ENCODE measurements at regions not wholly inside any gene's neighbourhood (a gene's known extent, or its start where the extent isn't known, plus 50 kb on each side); places are given as distances from the start of the nearest gene placed in this dataset.
"Not testable (repeated sequence)": the region's sequence is repeated elsewhere in the genome, so short reads cannot be mapped to it uniquely, and the experiment has no call there.

GRCh38 chr3:194867270-194867983 is 181.7 kb downstream of the FAM43A start:
- peak; percentile 58 to 64 for ATAC-seq
- Histone ChIP-seq H3K27me3 (ENCODE audit: control insufficient read depth, insufficient read depth) (no peaks in the 10 kb centered on the region), H3K9me3 (ENCODE audit: control insufficient read depth, low read length) (no peaks in the 10 kb centered on the region), H3K4me3 (ENCODE audit: low read length) (no peak overlapping the region), H3K4me1 (ENCODE audit: control insufficient read depth, insufficient read depth, low read length) (peaks cover 13% of the 10 kb centered on the region), H3K27ac (ENCODE audit: low read length) (peak overlapping the region; percentile 63)
- 27% methylated on average over 13 of the region's 13 CpGs for WGBS
- intact Hi-C loops (cut with DNase I), result no loop called here
- peak; percentile 42 to 73 (median 70) for DNase-seq

GRCh38 chr3:194868831-194869230 is 183.1 kb downstream of the FAM43A start:
- Histone ChIP-seq H3K4me1 (ENCODE audit: control insufficient read depth, insufficient read depth, low read length) (peaks cover 13% of the 10 kb centered on the region), H3K27ac (ENCODE audit: low read length) (no peak overlapping the region), H3K9me3 (ENCODE audit: control insufficient read depth, low read length) (no peaks in the 10 kb centered on the region), H3K4me3 (ENCODE audit: low read length) (no peak overlapping the region), H3K27me3 (ENCODE audit: control insufficient read depth, insufficient read depth) (no peaks in the 10 kb centered on the region)
- WGBS, result 91% methylated on average over 11 of the region's 11 CpGs
- intact Hi-C loops (cut with DNase I), result no loop called here
- no peak for ATAC-seq
- no peak for DNase-seq

GRCh38 chr3:194869482-194870169 is 183.9 kb downstream of the FAM43A start:
- no peak overlapping the region for H3K4me3 ChIP-seq (ENCODE audit: low read length)
- no peak overlapping the region for H3K27ac ChIP-seq (ENCODE audit: low read length)
- ATAC-seq (no peak), DNase-seq (no peak)
- H3K27me3 ChIP-seq (ENCODE audit: control insufficient read depth, insufficient read depth), result no peaks in the 10 kb centered on the region
- intact Hi-C loops (cut with DNase I), result loop anchor here in 1 of 4 donors (10.0 kb wide), 1 partner anchor 185 kb away; the partner anchor contains the start of gene FAM43A
- WGBS, result 95% methylated on average over 14 of the region's 14 CpGs
- no peaks in the 10 kb centered on the region for H3K9me3 ChIP-seq (ENCODE audit: control insufficient read depth, low read length)
- peaks cover 13% of the 10 kb centered on the region for H3K4me1 ChIP-seq (ENCODE audit: control insufficient read depth, insufficient read depth, low read length)

GRCh38 chr3:194870394-194871110 is 184.9 kb downstream of the FAM43A start:
- no peak for DNase-seq
- intact Hi-C loops (cut with DNase I), result loop anchor here in 1 of 4 donors (10.0 kb wide), 1 partner anchor 186 kb away; the partner anchor contains the start of gene FAM43A
- Histone ChIP-seq H3K27ac (ENCODE audit: low read length) (peak overlapping the region; percentile 45), H3K4me3 (ENCODE audit: low read length) (no peak overlapping the region), H3K9me3 (ENCODE audit: control insufficient read depth, low read length) (no peaks in the 10 kb centered on the region), H3K27me3 (ENCODE audit: control insufficient read depth, insufficient read depth) (no peaks in the 10 kb centered on the region), H3K4me1 (ENCODE audit: control insufficient read depth, insufficient read depth, low read length) (peaks cover 13% of the 10 kb centered on the region)
- ATAC-seq, result peak; percentile 60 to 68
- WGBS, result 65% methylated on average over 13 of the region's 13 CpGs

- Histone ChIP-seq H3K27ac (ENCODE audit: low read length) (peak overlapping the region; percentile 6), H3K4me3 (ENCODE audit: low read length) (no peak overlapping the region), H3K9me3 (ENCODE audit: control insufficient read depth, low read length) (no peaks in the 10 kb centered on the region), H3K27me3 (ENCODE audit: control insufficient read depth, insufficient read depth) (no peaks in the 10 kb centered on the region), H3K4me1 (ENCODE audit: control insufficient read depth, insufficient read depth, low read length) (peaks cover 13% of the 10 kb centered on the region)
- peak; percentile 67 to 75 for ATAC-seq
- WGBS, result 42% methylated on average over 13 of the region's 13 CpGs
- intact Hi-C loops (cut with DNase I), result loop anchor here in 1 of 4 donors (10.0 kb wide), 1 partner anchor 187 kb away; the partner anchor contains the start of gene FAM43A
- peak; percentile 50 to 81 (median 79) for DNase-seq
These were observed 185.6 kb downstream of the FAM43A start for GRCh38 chr3:194871143-194871863.

- H3K4me1 ChIP-seq (ENCODE audit: control insufficient read depth, insufficient read depth, low read length), result peaks cover 10% of the 10 kb centered on the region
- H3K4me3 ChIP-seq (ENCODE audit: low read length), result no peak overlapping the region
- intact Hi-C loops (cut with DNase I), result loop anchor here in 1 of 4 donors (10.0 kb wide), 1 partner anchor 187 kb away; the partner anchor contains the start of gene FAM43A
- DNase-seq (peak in 1 of 3 donors; percentile 43), ATAC-seq (peak; percentile 3 to 15)
- peak overlapping the region; percentile 3 for H3K27ac ChIP-seq (ENCODE audit: low read length)
- WGBS, result 77% methylated on average over 14 of the region's 14 CpGs
- no peaks in the 10 kb centered on the region for H3K27me3 ChIP-seq (ENCODE audit: control insufficient read depth, insufficient read depth)
- H3K9me3 ChIP-seq (ENCODE audit: control insufficient read depth, low read length), result no peaks in the 10 kb centered on the region
These were observed 186.4 kb downstream of the FAM43A start for GRCh38 chr3:194871864-194872668.

- H3K27me3 ChIP-seq (ENCODE audit: control insufficient read depth, insufficient read depth), result no peaks in the 10 kb centered on the region
- peaks cover 7% of the 10 kb centered on the region for H3K4me1 ChIP-seq (ENCODE audit: control insufficient read depth, insufficient read depth, low read length)
- no peaks in the 10 kb centered on the region for H3K9me3 ChIP-seq (ENCODE audit: control insufficient read depth, low read length)
- H3K4me3 ChIP-seq (ENCODE audit: low read length), result no peak overlapping the region
- intact Hi-C loops (cut with DNase I), result loop anchor here in 1 of 4 donors (10.0 kb wide), 1 partner anchor 188 kb away; the partner anchor contains the start of gene FAM43A
- H3K27ac ChIP-seq (ENCODE audit: low read length), result no peak overlapping the region
- WGBS, result 43% methylated on average over 2 of the region's 2 CpGs
- DNase-seq, result no peak
- ATAC-seq, result no peak
These were observed 186.9 kb downstream of the FAM43A start for GRCh38 chr3:194872669-194872977.

- 97% methylated on average over 10 of the region's 10 CpGs for WGBS
- H3K4me1 ChIP-seq (ENCODE audit: control insufficient read depth, insufficient read depth, low read length); H3K4me3 ChIP-seq (ENCODE audit: low read length); H3K27ac ChIP-seq (ENCODE audit: low read length); H3K27me3 ChIP-seq (ENCODE audit: control insufficient read depth, insufficient read depth); ATAC-seq; H3K9me3 ChIP-seq (ENCODE audit: control insufficient read depth, low read length); DNase-seq: not testable (repeated sequence)
- intact Hi-C loops (cut with DNase I), result loop anchor here in 1 of 4 donors (10.0 kb wide), 1 partner anchor 189 kb away; the partner anchor contains the start of gene FAM43A
These were observed 187.8 kb downstream of the FAM43A start for GRCh38 chr3:194873474-194873873.

- ATAC-seq, result no peak
- Histone ChIP-seq H3K27ac (ENCODE audit: low read length) (no peak overlapping the region), H3K4me3 (ENCODE audit: low read length) (no peak overlapping the region), H3K9me3 (ENCODE audit: control insufficient read depth, low read length) (no peaks in the 10 kb centered on the region), H3K27me3 (ENCODE audit: control insufficient read depth, insufficient read depth) (no peaks in the 10 kb centered on the region), H3K4me1 (ENCODE audit: control insufficient read depth, insufficient read depth, low read length) (peaks cover 10% of the 10 kb centered on the region)
- intact Hi-C loops (cut with DNase I), result loop anchor here in 1 of 4 donors (10.0 kb wide), 1 partner anchor 189 kb away; the partner anchor contains the start of gene FAM43A
- no peak for DNase-seq
- WGBS, result 95% methylated on average over 5 of the region's 5 CpGs
These were observed 188.5 kb downstream of the FAM43A start for GRCh38 chr3:194874206-194874605.

GRCh38 chr3:194874783-194875182 is 189.1 kb downstream of the FAM43A start:
- no peaks in the 10 kb centered on the region for H3K27me3 ChIP-seq (ENCODE audit: control insufficient read depth, insufficient read depth)
- peaks cover 13% of the 10 kb centered on the region for H3K4me1 ChIP-seq (ENCODE audit: control insufficient read depth, insufficient read depth, low read length)
- intact Hi-C loops (cut with DNase I), result loop anchor here in 1 of 4 donors (10.0 kb wide), 1 partner anchor 190 kb away; the partner anchor contains the start of gene FAM43A
- DNase-seq, result no peak
- H3K9me3 ChIP-seq (ENCODE audit: control insufficient read depth, low read length), result no peaks in the 10 kb centered on the region
- no peak overlapping the region for H3K4me3 ChIP-seq (ENCODE audit: low read length)
- WGBS, result 94% methylated on average over 9 of the region's 9 CpGs
- no peak for ATAC-seq
- no peak overlapping the region for H3K27ac ChIP-seq (ENCODE audit: low read length)
